PC-9 (cell line): ENCODE measurements at regions not wholly inside any gene's neighbourhood (a gene's known extent, or its start where the extent isn't known, plus 50 kb on each side); places are given as distances from the start of the nearest gene placed in this dataset.

Experiments used
- BruUV-seq: library from RNA; stranded (reverse); fragments of 400-500 nt; replicated peaks from 2 replicates; lab custom pipeline; 2021; lab: Mats Ljungman, UMichigan
- CTCF ChIA-PET: fragments of 300-600 bp; sonication (Branson Sonifier 250); formaldehyde crosslinking; loops from one replicate; lab custom pipeline; 2022; ENCODE audit warnings: antibody characterized with exemption; lab: Charles Lee
- POLR2A ChIA-PET: fragments of 300-600 bp; sonication (Branson Sonifier 250); formaldehyde crosslinking; loops from one replicate; lab custom pipeline; 2022; ENCODE audit warnings: antibody characterized with exemption; ENCODE audit not compliant: unreplicated experiment; lab: Charles Lee
- DNase-seq, 2 experiments: peaks; one replicate each; pipeline versions ENCODE4 v3.0.0 to v3.0.0-alpha.2; 2015 to 2022; ENCODE audit warnings: mixed read lengths in 1 of 2
- H2AFZ ChIP-seq: fragments of 200-600 bp; sonication (generic); 2 replicates; pipeline ENCODE4 v1.8.1; 2017; ENCODE audit warnings: antibody characterized with exemption
- H3F3A ChIP-seq: fragments of 200-600 bp; sonication (generic); 2 replicates; pipeline ENCODE4 v1.8.1; 2017; ENCODE audit warnings: antibody characterized with exemption, mild to moderate bottlenecking, low read depth; ENCODE audit not compliant: insufficient read depth
- H3K27ac ChIP-seq: fragments of 200-600 bp; sonication (generic); 2 replicates; pipeline ENCODE4 v1.6.1; 2016; ENCODE audit warnings: mixed run types
- H3K27me3 ChIP-seq: fragments of 200-600 bp; sonication (generic); 2 replicates; pipeline ENCODE4 v1.6.1; 2016; ENCODE audit warnings: low read depth, mixed run types; ENCODE audit not compliant: insufficient read depth
- H3K36me3 ChIP-seq: fragments of 200-600 bp; sonication (generic); 2 replicates; pipeline ENCODE4 v1.6.1; 2016; ENCODE audit warnings: low read depth, mixed run types
- H3K4me1 ChIP-seq: fragments of 200-600 bp; sonication (generic); replicated peaks from 2 replicates; pipeline ENCODE4 v1.6.1; 2016; ENCODE audit warnings: mixed run types; ENCODE audit not compliant: insufficient read depth
- H3K4me2 ChIP-seq: fragments of 200-600 bp; sonication (generic); 2 replicates; pipeline ENCODE4 v1.6.1; 2017; ENCODE audit warnings: mixed run types
- H3K4me3 ChIP-seq: fragments of 200-600 bp; sonication (generic); 2 replicates; pipeline ENCODE4 v1.6.1; 2016; ENCODE audit warnings: mixed run types
- H3K79me2 ChIP-seq: fragments of 200-600 bp; sonication (generic); 2 replicates; pipeline ENCODE4 v1.6.1; 2017; ENCODE audit warnings: low read depth, mixed run types
- H3K9me2 ChIP-seq: fragments of 200-600 bp; sonication (generic); 2 replicates; pipeline ENCODE4 v1.8.1; 2017; ENCODE audit warnings: mild to moderate bottlenecking; ENCODE audit not compliant: insufficient read depth
- H3K9me3 ChIP-seq: fragments of 200-600 bp; sonication (generic); 2 replicates; pipeline ENCODE4 v1.8.1; 2016; ENCODE audit warnings: low read depth; ENCODE audit not compliant: insufficient read depth
- H4K20me1 ChIP-seq: fragments of 200-600 bp; sonication (generic); 2 replicates; pipeline ENCODE4 v1.8.1; 2017; ENCODE audit not compliant: insufficient read depth
- CTCF ChIP-seq: fragments of 200-600 bp; sonication (generic); conservative IDR thresholded peaks from 2 replicates; pipeline ENCODE4 v1.6.1; 2017; ENCODE audit warnings: mixed run types, antibody characterized with exemption, mild to moderate bottlenecking, moderate library complexity
- EZH2 ChIP-seq: fragments of 200-600 bp; sonication (generic); IDR thresholded peaks from 2 replicates; pipeline ENCODE4 v1.8.0; 2017; ENCODE audit warnings: antibody characterized with exemption, low read depth
- intact Hi-C: fragments of 100-400 bp; cut with micrococcal nuclease; formaldehyde crosslinking; loops from one replicate; pipeline ENCODE4 v1.10.0; 2022; ENCODE audit not compliant: unreplicated experiment

DNA sequence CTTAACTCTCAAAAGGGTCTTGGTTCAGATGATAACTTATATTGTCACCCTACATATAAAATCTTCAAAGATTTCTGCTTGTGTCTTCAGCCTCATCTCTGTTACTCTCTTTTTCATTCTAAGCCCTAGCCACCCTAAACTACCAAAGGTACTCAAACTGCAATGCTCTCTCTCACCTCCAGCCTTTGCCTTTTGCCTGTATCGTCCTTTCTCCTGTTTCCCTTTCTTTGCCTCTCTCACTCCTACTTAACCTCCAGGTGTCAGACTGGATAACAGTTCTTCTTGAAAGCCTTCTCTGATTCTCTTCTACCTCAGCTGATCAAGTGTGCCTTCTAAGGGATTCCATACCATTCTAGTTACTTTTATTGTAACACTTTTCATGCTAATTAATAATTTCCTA, 149.8 kb downstream of the SERPINI1 start:
- no peak overlapping the region for H2AFZ ChIP-seq

GRCh38 chr3:167884481-167884880, 149.0 kb downstream of the SERPINI1 start:
- no peak overlapping the region for H3K4me2 ChIP-seq
- no peak for DNase-seq
- no peaks in the 10 kb centered on the region for H3K79me2 ChIP-seq
- H3K27ac ChIP-seq = no peak overlapping the region
- ChIA-PET CTCF (no interaction called here), POLR2A (no interaction called here)
- H3F3A ChIP-seq = no peaks in the 10 kb centered on the region
- H3K4me3 ChIP-seq = no peak overlapping the region
- H4K20me1 ChIP-seq = no peaks in the 10 kb centered on the region
- intact Hi-C loops = no loop called here
- TF ChIP-seq EZH2 (no peak), CTCF (no peak)
- H3K36me3 ChIP-seq = no peaks in the 10 kb centered on the region
- no peaks in the 10 kb centered on the region for H3K9me2 ChIP-seq
- no peaks in the 10 kb centered on the region for H3K27me3 ChIP-seq
- H2AFZ ChIP-seq = no peak overlapping the region
- no TSS peak for BruUV-seq
- H3K4me1 ChIP-seq = peaks cover 12% of the 10 kb centered on the region; the same call in 1 of the 2 replicates
- H3K9me3 ChIP-seq = no peaks in the 10 kb centered on the region

More for the DNA sequence above, 149.8 kb downstream of the SERPINI1 start:
- Histone ChIP-seq H3K4me1 (peaks cover 12% of the 10 kb centered on the region; the same call in 1 of the 2 replicates), H3K27ac (no peak overlapping the region), H3K27me3 (no peaks in the 10 kb centered on the region), H3K9me2 (no peaks in the 10 kb centered on the region), H3K36me3 (no peaks in the 10 kb centered on the region), H4K20me1 (no peaks in the 10 kb centered on the region), H3K4me3 (no peak overlapping the region), H3K4me2 (no peak overlapping the region), H3K9me3 (no peaks in the 10 kb centered on the region), H3F3A (no peaks in the 10 kb centered on the region), H3K79me2 (no peaks in the 10 kb centered on the region)
- intact Hi-C loops = loop anchor here (1.0 kb wide), 1 partner anchor 280 kb away; no protein-coding TSS in a partner anchor
- ChIA-PET POLR2A (no interaction called here), CTCF (no interaction called here)
- no peak for TF ChIP-seq EZH2
- TF ChIP-seq CTCF = no peak
- BruUV-seq = no TSS peak
- DNase-seq = no peak

- no peak for TF ChIP-seq EZH2
- no peak for TF ChIP-seq CTCF
- no TSS peak for BruUV-seq
- Histone ChIP-seq H3K4me3 (no peak overlapping the region), H3K27me3 (no peaks in the 10 kb centered on the region), H3K4me2 (no peak overlapping the region), H3K9me2 (no peaks in the 10 kb centered on the region), H3K79me2 (no peaks in the 10 kb centered on the region), H3K9me3 (no peaks in the 10 kb centered on the region), H3K4me1 (peaks cover 12% of the 10 kb centered on the region; the same call in 1 of the 2 replicates), H3F3A (no peaks in the 10 kb centered on the region), H4K20me1 (no peaks in the 10 kb centered on the region), H3K36me3 (no peaks in the 10 kb centered on the region), H3K27ac (no peak overlapping the region), H2AFZ (no peak overlapping the region)
- ChIA-PET CTCF (no interaction called here), POLR2A (no interaction called here)
- intact Hi-C loops = no loop called here
- DNase-seq = no peak
Observed at GRCh38 chr3:167883452-167883851, 147.9 kb downstream of the SERPINI1 start.
